Neural cell (in vitro differentiated cells): ENCODE measurements at regions not wholly inside any gene's neighbourhood (a gene's known extent, or its start where the extent isn't known, plus 50 kb on each side); places are given as distances from the start of the nearest gene placed in this dataset.

Experiments used
- H2AFZ ChIP-seq: fragments of 200-600, 300-800 bp; sonication (generic), shearing (Covaris generic); 2 replicates; pipeline ENCODE4 v1.6.0; 2014; ENCODE audit warnings: low read depth, mild to moderate bottlenecking, antibody characterized with exemption, low read length, moderate library complexity
- H3F3A ChIP-seq: fragments of 200-600 bp; shearing (Covaris generic); 2 replicates; pipeline ENCODE4 v1.6.1; 2016; ENCODE audit warnings: mild to moderate bottlenecking, moderate library complexity, mixed read lengths, antibody characterized with exemption, low read length; ENCODE audit not compliant: insufficient read depth, poor library complexity, severe bottlenecking
- H3K27ac ChIP-seq: fragments of 200-600, 300-800 bp; sonication (generic), shearing (Covaris generic); 2 replicates; pipeline ENCODE4 v1.5.1; 2014; ENCODE audit warnings: mild to moderate bottlenecking, low read length, moderate library complexity
- H3K27me3 ChIP-seq: fragments of 300-800, 200-600 bp; sonication (generic), shearing (Covaris generic); 2 replicates; pipeline ENCODE4 v1.6.0; 2014; ENCODE audit warnings: mild to moderate bottlenecking, low read depth, low read length, moderate library complexity; ENCODE audit not compliant: insufficient read depth
- H3K36me3 ChIP-seq: fragments of 300-800, 200-600 bp; sonication (generic), shearing (Covaris generic); 2 replicates; pipeline ENCODE4 v1.5.1; 2014; ENCODE audit warnings: mild to moderate bottlenecking, antibody characterized with exemption, low read length, moderate library complexity; ENCODE audit not compliant: insufficient read depth
- H3K4me2 ChIP-seq: fragments of 300-800, 200-600 bp; sonication (generic), shearing (Covaris generic); 2 replicates; pipeline ENCODE4 v1.6.0; 2014; ENCODE audit warnings: mild to moderate bottlenecking, low read length
- H3K4me3 ChIP-seq: fragments of 300-800, 200-600 bp; sonication (generic), shearing (Covaris generic); 2 replicates; pipeline ENCODE4 v1.5.1; 2014; ENCODE audit warnings: mild to moderate bottlenecking, low read length, moderate library complexity
- H3K79me2 ChIP-seq: fragments of 200-600 bp; shearing (Covaris generic); replicated peaks from 2 replicates; pipeline ENCODE4 v1.6.0; 2014; ENCODE audit warnings: mild to moderate bottlenecking, low read length, moderate library complexity; ENCODE audit not compliant: insufficient read depth
- H3K9ac ChIP-seq: fragments of 300-800, 200-600 bp; sonication (generic), shearing (Covaris generic); 2 replicates; pipeline ENCODE4 v1.6.1; 2016; ENCODE audit warnings: mild to moderate bottlenecking, low read length, mixed read lengths
- H3K9me2 ChIP-seq: fragments of 200-600 bp; shearing (Covaris generic); 2 replicates; pipeline ENCODE4 v1.6.1; 2016; ENCODE audit warnings: mild to moderate bottlenecking, low read length, mixed read lengths; ENCODE audit not compliant: insufficient read depth
- H3K9me3 ChIP-seq: fragments of 200-600, 300-800 bp; sonication (generic), shearing (Covaris generic); 2 replicates; pipeline ENCODE4 v1.6.1; 2016; ENCODE audit warnings: mild to moderate bottlenecking, mixed run types, low read length, moderate library complexity, mixed read lengths
- H4K20me1 ChIP-seq: fragments of 200-600 bp; shearing (Covaris generic); 2 replicates; pipeline ENCODE4 v1.6.1; 2016; ENCODE audit warnings: mild to moderate bottlenecking, mixed run types; ENCODE audit not compliant: insufficient read depth
- EP300 ChIP-seq: fragments of 450-650 bp; conservative IDR thresholded peaks from 2 replicates; pipeline ENCODE4 v1.6.1; 2014; ENCODE audit warnings: antibody characterized with exemption, mild to moderate bottlenecking, moderate library complexity; ENCODE audit not compliant: poor library complexity, severe bottlenecking
- EZH2 ChIP-seq: fragments of 200-600, 300-800 bp; shearing (Covaris generic), sonication (generic); IDR thresholded peaks from 2 replicates; pipeline ENCODE4 v1.6.1; 2014; ENCODE audit warnings: antibody characterized with exemption, low read length, borderline replicate concordance, mild to moderate bottlenecking; ENCODE audit not compliant: insufficient read depth, poor library complexity, severe bottlenecking
- MXI1 ChIP-seq: fragments of 450-650 bp; conservative IDR thresholded peaks from 2 replicates; pipeline ENCODE4 v1.6.1; 2014; ENCODE audit warnings: antibody characterized with exemption, mild to moderate bottlenecking; ENCODE audit not compliant: poor library complexity, severe bottlenecking
- POLR2AphosphoS5 ChIP-seq: IDR thresholded peaks from 2 replicates; pipeline ENCODE4 v1.6.1; 2012
- RAD21 ChIP-seq: fragments of 450-650 bp; conservative IDR thresholded peaks from 2 replicates; pipeline ENCODE4 v1.6.1; 2014; ENCODE audit warnings: antibody characterized with exemption, mild to moderate bottlenecking, moderate library complexity
- SMC3 ChIP-seq: fragments of 450-650 bp; conservative IDR thresholded peaks from 2 replicates; pipeline ENCODE4 v1.6.1; 2014; ENCODE audit warnings: antibody characterized with exemption, mild to moderate bottlenecking, moderate library complexity; ENCODE audit not compliant: poor library complexity
- TAF1 ChIP-seq: IDR thresholded peaks from 2 replicates; pipeline ENCODE4 v1.6.1; 2012; ENCODE audit warnings: low read depth
- TF ChIP-seq, protein P1 (sequence below): fragments of 450-650 bp; IDR thresholded peaks from 2 replicates; pipeline ENCODE4 v1.5.1; 2014; ENCODE audit warnings: antibody characterized with exemption, mild to moderate bottlenecking, moderate library complexity; ENCODE audit not compliant: poor library complexity, severe bottlenecking
- TF ChIP-seq, protein P2 (sequence below): IDR thresholded peaks from 2 replicates; pipeline ENCODE4 v1.6.1; 2012; ENCODE audit warnings: borderline replicate concordance

DNA sequence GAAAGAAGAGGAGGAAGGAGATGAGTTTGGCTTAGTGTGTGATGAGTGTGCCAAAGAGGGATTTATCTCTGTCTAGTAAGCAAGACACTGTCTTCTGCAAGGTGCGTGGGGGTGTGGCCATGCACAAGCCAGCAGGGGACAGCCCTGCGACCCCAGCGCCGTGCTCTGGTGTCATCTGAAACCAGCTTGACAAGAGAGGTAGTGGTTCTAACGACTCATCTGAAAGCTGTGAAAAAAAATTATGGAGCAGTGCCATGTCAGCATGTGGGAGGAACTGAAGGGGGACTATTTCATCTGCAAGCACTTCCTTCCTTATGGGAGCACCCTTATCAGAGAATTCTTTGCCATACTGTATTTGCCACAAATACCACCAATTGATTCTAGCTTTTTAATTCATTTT is 398.6 kb downstream of the PSAT1 start:
- H3F3A ChIP-seq = no peaks in the 10 kb centered on the region
- H2AFZ ChIP-seq = no peak overlapping the region
- peak overlapping the region; percentile 22 for H3K9ac ChIP-seq
- H3K27me3 ChIP-seq = no peaks in the 10 kb centered on the region
- H3K9me3 ChIP-seq = no peaks in the 10 kb centered on the region
- H3K4me2 ChIP-seq = no peak overlapping the region
- TF ChIP-seq SMC3 (peak; percentile 17), MXI1 (peak; percentile 10), POLR2AphosphoS5 (no peak), RAD21 (peak; percentile 2), EP300 (no peak), EZH2 (no peak), TAF1 (no peak)
- TF ChIP-seq, protein P1, sequence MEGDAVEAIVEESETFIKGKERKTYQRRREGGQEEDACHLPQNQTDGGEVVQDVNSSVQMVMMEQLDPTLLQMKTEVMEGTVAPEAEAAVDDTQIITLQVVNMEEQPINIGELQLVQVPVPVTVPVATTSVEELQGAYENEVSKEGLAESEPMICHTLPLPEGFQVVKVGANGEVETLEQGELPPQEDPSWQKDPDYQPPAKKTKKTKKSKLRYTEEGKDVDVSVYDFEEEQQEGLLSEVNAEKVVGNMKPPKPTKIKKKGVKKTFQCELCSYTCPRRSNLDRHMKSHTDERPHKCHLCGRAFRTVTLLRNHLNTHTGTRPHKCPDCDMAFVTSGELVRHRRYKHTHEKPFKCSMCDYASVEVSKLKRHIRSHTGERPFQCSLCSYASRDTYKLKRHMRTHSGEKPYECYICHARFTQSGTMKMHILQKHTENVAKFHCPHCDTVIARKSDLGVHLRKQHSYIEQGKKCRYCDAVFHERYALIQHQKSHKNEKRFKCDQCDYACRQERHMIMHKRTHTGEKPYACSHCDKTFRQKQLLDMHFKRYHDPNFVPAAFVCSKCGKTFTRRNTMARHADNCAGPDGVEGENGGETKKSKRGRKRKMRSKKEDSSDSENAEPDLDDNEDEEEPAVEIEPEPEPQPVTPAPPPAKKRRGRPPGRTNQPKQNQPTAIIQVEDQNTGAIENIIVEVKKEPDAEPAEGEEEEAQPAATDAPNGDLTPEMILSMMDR = no peak
- TF ChIP-seq, protein P2, sequence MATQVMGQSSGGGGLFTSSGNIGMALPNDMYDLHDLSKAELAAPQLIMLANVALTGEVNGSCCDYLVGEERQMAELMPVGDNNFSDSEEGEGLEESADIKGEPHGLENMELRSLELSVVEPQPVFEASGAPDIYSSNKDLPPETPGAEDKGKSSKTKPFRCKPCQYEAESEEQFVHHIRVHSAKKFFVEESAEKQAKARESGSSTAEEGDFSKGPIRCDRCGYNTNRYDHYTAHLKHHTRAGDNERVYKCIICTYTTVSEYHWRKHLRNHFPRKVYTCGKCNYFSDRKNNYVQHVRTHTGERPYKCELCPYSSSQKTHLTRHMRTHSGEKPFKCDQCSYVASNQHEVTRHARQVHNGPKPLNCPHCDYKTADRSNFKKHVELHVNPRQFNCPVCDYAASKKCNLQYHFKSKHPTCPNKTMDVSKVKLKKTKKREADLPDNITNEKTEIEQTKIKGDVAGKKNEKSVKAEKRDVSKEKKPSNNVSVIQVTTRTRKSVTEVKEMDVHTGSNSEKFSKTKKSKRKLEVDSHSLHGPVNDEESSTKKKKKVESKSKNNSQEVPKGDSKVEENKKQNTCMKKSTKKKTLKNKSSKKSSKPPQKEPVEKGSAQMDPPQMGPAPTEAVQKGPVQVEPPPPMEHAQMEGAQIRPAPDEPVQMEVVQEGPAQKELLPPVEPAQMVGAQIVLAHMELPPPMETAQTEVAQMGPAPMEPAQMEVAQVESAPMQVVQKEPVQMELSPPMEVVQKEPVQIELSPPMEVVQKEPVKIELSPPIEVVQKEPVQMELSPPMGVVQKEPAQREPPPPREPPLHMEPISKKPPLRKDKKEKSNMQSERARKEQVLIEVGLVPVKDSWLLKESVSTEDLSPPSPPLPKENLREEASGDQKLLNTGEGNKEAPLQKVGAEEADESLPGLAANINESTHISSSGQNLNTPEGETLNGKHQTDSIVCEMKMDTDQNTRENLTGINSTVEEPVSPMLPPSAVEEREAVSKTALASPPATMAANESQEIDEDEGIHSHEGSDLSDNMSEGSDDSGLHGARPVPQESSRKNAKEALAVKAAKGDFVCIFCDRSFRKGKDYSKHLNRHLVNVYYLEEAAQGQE = no peak
- H3K9me2 ChIP-seq = no peaks in the 10 kb centered on the region
- H3K36me3 ChIP-seq = no peaks in the 10 kb centered on the region
- no peaks in the 10 kb centered on the region for H3K79me2 ChIP-seq
- H3K27ac ChIP-seq = peak overlapping the region; percentile 78
- H4K20me1 ChIP-seq = no peaks in the 10 kb centered on the region
- peak overlapping the region; percentile 41 for H3K4me3 ChIP-seq

DNA sequence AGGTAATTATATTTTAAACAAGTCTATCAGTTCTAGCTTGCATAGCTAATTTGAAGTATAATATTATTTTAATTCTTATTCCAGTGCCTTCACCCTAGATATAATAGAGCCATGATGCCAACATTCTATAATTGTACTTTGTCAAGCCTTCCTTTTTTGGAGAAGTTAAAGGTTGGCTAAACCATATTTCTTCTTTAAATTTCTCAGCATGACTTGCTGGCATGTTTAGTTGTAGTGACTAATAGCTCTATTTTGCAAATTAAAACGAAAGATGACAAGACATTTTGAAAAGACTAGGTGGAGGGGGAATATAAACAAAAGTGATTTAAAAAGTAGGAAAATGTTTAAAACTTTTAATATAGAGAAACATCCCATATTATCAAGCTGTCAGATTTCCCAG is 400.7 kb downstream of the PSAT1 start:
- H3K36me3 ChIP-seq = no peaks in the 10 kb centered on the region

More for the DNA sequence above, 400.7 kb downstream of the PSAT1 start:
- Histone ChIP-seq H2AFZ (no peak overlapping the region), H3K4me3 (no peak overlapping the region), H3K4me2 (no peak overlapping the region), H3F3A (no peaks in the 10 kb centered on the region), H3K27me3 (no peaks in the 10 kb centered on the region), H3K9ac (no peak overlapping the region), H3K79me2 (no peaks in the 10 kb centered on the region), H4K20me1 (no peaks in the 10 kb centered on the region), H3K9me2 (no peaks in the 10 kb centered on the region), H3K9me3 (no peaks in the 10 kb centered on the region), H3K27ac (no peak overlapping the region)
- no peak for TF ChIP-seq EP300
- TF ChIP-seq SMC3 = no peak
- TF ChIP-seq, protein P1 = no peak
- no peak for TF ChIP-seq RAD21
- TF ChIP-seq MXI1 = no peak
- no peak for TF ChIP-seq EZH2
- TF ChIP-seq, protein P2 = no peak
- TF ChIP-seq TAF1 = no peak
- no peak for TF ChIP-seq POLR2AphosphoS5
